ENCODE measurements at regions not wholly inside any gene's neighbourhood (a gene's known extent, or its start where the extent isn't known, plus 50 kb on each side); places are given as distances from the start of the nearest gene placed in this dataset.

GRCh38 chr4:15373363-15373762 lies 54.5 kb upstream of the C1QTNF7 start:
- TF ChIP-seq, protein P1, sequence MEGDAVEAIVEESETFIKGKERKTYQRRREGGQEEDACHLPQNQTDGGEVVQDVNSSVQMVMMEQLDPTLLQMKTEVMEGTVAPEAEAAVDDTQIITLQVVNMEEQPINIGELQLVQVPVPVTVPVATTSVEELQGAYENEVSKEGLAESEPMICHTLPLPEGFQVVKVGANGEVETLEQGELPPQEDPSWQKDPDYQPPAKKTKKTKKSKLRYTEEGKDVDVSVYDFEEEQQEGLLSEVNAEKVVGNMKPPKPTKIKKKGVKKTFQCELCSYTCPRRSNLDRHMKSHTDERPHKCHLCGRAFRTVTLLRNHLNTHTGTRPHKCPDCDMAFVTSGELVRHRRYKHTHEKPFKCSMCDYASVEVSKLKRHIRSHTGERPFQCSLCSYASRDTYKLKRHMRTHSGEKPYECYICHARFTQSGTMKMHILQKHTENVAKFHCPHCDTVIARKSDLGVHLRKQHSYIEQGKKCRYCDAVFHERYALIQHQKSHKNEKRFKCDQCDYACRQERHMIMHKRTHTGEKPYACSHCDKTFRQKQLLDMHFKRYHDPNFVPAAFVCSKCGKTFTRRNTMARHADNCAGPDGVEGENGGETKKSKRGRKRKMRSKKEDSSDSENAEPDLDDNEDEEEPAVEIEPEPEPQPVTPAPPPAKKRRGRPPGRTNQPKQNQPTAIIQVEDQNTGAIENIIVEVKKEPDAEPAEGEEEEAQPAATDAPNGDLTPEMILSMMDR (IDR thresholded peaks at IDR 0.05; ENCODE audit: insufficient read depth, low read length, poor library complexity, severe bottlenecking): no peak
- TF ChIP-seq EZH2phosphoT487 (conservative IDR thresholded peaks at IDR 0.05; ENCODE audit: low read length): no peak

Measured in SU-DHL-6 (cell line).